PC-9 (cell line): ENCODE measurements at regions not wholly inside any gene's neighbourhood (a gene's known extent, or its start where the extent isn't known, plus 50 kb on each side); places are given as distances from the start of the nearest gene placed in this dataset.
"Not testable (repeated sequence)": the region's sequence is repeated elsewhere in the genome, so short reads cannot be mapped to it uniquely, and the experiment has no call there.

Source experiments
- BruUV-seq: library from RNA; stranded (reverse); fragments of 400-500 nt; replicated peaks from 2 replicates; lab custom pipeline; 2021; lab: Mats Ljungman, UMichigan
- CTCF ChIA-PET: fragments of 300-600 bp; sonication (Branson Sonifier 250); formaldehyde crosslinking; loops from one replicate; lab custom pipeline; 2022; ENCODE audit warnings: antibody characterized with exemption; lab: Charles Lee
- POLR2A ChIA-PET: fragments of 300-600 bp; sonication (Branson Sonifier 250); formaldehyde crosslinking; loops from one replicate; lab custom pipeline; 2022; ENCODE audit warnings: antibody characterized with exemption; ENCODE audit not compliant: unreplicated experiment; lab: Charles Lee
- DNase-seq, 2 experiments: peaks; one replicate each; pipeline versions ENCODE4 v3.0.0 to v3.0.0-alpha.2; 2015 to 2022; ENCODE audit warnings: mixed read lengths in 1 of 2
- H2AFZ ChIP-seq: fragments of 200-600 bp; sonication (generic); 2 replicates; pipeline ENCODE4 v1.8.1; 2017; ENCODE audit warnings: antibody characterized with exemption
- H3F3A ChIP-seq: fragments of 200-600 bp; sonication (generic); 2 replicates; pipeline ENCODE4 v1.8.1; 2017; ENCODE audit warnings: antibody characterized with exemption, mild to moderate bottlenecking, low read depth; ENCODE audit not compliant: insufficient read depth
- H3K27ac ChIP-seq: fragments of 200-600 bp; sonication (generic); 2 replicates; pipeline ENCODE4 v1.6.1; 2016; ENCODE audit warnings: mixed run types
- H3K27me3 ChIP-seq: fragments of 200-600 bp; sonication (generic); 2 replicates; pipeline ENCODE4 v1.6.1; 2016; ENCODE audit warnings: low read depth, mixed run types; ENCODE audit not compliant: insufficient read depth
- H3K36me3 ChIP-seq: fragments of 200-600 bp; sonication (generic); 2 replicates; pipeline ENCODE4 v1.6.1; 2016; ENCODE audit warnings: low read depth, mixed run types
- H3K4me1 ChIP-seq: fragments of 200-600 bp; sonication (generic); replicated peaks from 2 replicates; pipeline ENCODE4 v1.6.1; 2016; ENCODE audit warnings: mixed run types; ENCODE audit not compliant: insufficient read depth
- H3K4me2 ChIP-seq: fragments of 200-600 bp; sonication (generic); 2 replicates; pipeline ENCODE4 v1.6.1; 2017; ENCODE audit warnings: mixed run types
- H3K4me3 ChIP-seq: fragments of 200-600 bp; sonication (generic); 2 replicates; pipeline ENCODE4 v1.6.1; 2016; ENCODE audit warnings: mixed run types
- H3K79me2 ChIP-seq: fragments of 200-600 bp; sonication (generic); 2 replicates; pipeline ENCODE4 v1.6.1; 2017; ENCODE audit warnings: low read depth, mixed run types
- H3K9me2 ChIP-seq: fragments of 200-600 bp; sonication (generic); 2 replicates; pipeline ENCODE4 v1.8.1; 2017; ENCODE audit warnings: mild to moderate bottlenecking; ENCODE audit not compliant: insufficient read depth
- H3K9me3 ChIP-seq: fragments of 200-600 bp; sonication (generic); 2 replicates; pipeline ENCODE4 v1.8.1; 2016; ENCODE audit warnings: low read depth; ENCODE audit not compliant: insufficient read depth
- H4K20me1 ChIP-seq: fragments of 200-600 bp; sonication (generic); 2 replicates; pipeline ENCODE4 v1.8.1; 2017; ENCODE audit not compliant: insufficient read depth
- EZH2 ChIP-seq: fragments of 200-600 bp; sonication (generic); IDR thresholded peaks from 2 replicates; pipeline ENCODE4 v1.8.0; 2017; ENCODE audit warnings: antibody characterized with exemption, low read depth
- intact Hi-C: fragments of 100-400 bp; cut with micrococcal nuclease; formaldehyde crosslinking; loops from one replicate; pipeline ENCODE4 v1.10.0; 2022; ENCODE audit not compliant: unreplicated experiment
- TF ChIP-seq, protein P1 (sequence below): fragments of 200-600 bp; sonication (generic); conservative IDR thresholded peaks from 2 replicates; pipeline ENCODE4 v1.6.1; 2017; ENCODE audit warnings: mixed run types, antibody characterized with exemption, mild to moderate bottlenecking, moderate library complexity

DNA sequence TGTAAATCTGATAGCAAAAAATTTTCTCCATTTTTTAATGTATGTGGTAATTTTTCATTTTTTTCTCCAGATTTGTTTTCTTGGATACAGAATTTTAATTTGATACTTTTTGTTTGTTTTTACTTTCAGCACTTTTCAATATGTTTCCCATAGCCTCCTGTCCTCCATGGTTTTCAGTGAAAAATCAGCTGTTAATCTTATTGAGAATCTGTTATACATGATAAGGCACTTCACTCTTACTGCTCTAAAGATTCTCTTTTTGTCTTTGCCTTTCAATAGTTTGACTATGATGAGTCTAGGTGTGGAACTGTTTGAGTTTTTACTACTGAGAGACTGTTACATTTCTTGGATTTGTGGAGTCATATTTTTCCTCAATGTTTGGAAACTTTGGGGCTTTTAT lies 455.7 kb upstream of the NUDT12 start:
- no peaks in the 10 kb centered on the region for H3K4me1 ChIP-seq
- no peaks in the 10 kb centered on the region for H4K20me1 ChIP-seq
- intact Hi-C loops: no loop called here
- H3K36me3 ChIP-seq: no peaks in the 10 kb centered on the region
- CTCF ChIA-PET: no interaction called here
- no peak for DNase-seq
- POLR2A ChIA-PET: no interaction called here
- no peaks in the 10 kb centered on the region for H3K79me2 ChIP-seq
- H2AFZ ChIP-seq: no peak overlapping the region
- H3K9me2 ChIP-seq: no peaks in the 10 kb centered on the region
- H3K4me2 ChIP-seq: no peak overlapping the region
- H3K27ac ChIP-seq: no peak overlapping the region
- H3K27me3 ChIP-seq: no peaks in the 10 kb centered on the region
- no peak overlapping the region for H3K4me3 ChIP-seq
- BruUV-seq: no TSS peak
- no peaks in the 10 kb centered on the region for H3F3A ChIP-seq
- peaks cover 10% of the 10 kb centered on the region; the same call in 1 of the 2 replicates for H3K9me3 ChIP-seq
- no peak for TF ChIP-seq EZH2
- TF ChIP-seq, protein P1, sequence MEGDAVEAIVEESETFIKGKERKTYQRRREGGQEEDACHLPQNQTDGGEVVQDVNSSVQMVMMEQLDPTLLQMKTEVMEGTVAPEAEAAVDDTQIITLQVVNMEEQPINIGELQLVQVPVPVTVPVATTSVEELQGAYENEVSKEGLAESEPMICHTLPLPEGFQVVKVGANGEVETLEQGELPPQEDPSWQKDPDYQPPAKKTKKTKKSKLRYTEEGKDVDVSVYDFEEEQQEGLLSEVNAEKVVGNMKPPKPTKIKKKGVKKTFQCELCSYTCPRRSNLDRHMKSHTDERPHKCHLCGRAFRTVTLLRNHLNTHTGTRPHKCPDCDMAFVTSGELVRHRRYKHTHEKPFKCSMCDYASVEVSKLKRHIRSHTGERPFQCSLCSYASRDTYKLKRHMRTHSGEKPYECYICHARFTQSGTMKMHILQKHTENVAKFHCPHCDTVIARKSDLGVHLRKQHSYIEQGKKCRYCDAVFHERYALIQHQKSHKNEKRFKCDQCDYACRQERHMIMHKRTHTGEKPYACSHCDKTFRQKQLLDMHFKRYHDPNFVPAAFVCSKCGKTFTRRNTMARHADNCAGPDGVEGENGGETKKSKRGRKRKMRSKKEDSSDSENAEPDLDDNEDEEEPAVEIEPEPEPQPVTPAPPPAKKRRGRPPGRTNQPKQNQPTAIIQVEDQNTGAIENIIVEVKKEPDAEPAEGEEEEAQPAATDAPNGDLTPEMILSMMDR: no peak

DNA sequence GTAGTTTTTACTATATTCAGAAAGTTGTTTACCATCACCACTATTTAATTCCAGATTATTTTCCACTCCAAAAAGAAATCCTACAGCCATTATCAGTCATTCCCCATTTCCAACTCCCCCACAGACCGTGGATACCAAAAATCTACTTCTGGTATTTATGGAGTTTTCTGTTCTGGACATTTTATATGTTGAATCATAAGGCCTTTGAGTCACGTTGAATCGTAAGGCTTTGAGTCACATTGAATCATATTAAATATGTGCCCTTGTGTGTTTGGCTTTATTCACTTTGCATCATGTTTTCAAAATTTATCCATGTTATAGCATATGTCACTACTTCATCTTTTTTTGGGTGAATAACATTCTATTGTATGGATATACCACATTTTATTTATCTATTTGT lies 454.1 kb upstream of the NUDT12 start:
- Histone ChIP-seq H3K9me3 (peaks cover 10% of the 10 kb centered on the region; the same call in 1 of the 2 replicates), H3K27ac (no peak overlapping the region), H3K36me3 (no peaks in the 10 kb centered on the region), H2AFZ (no peak overlapping the region), H3K4me1 (no peaks in the 10 kb centered on the region), H3K27me3 (no peaks in the 10 kb centered on the region), H3K4me2 (no peak overlapping the region), H4K20me1 (no peaks in the 10 kb centered on the region), H3F3A (no peaks in the 10 kb centered on the region), H3K79me2 (no peaks in the 10 kb centered on the region), H3K9me2 (no peaks in the 10 kb centered on the region), H3K4me3 (no peak overlapping the region)
- intact Hi-C loops: no loop called here
- CTCF ChIA-PET: no interaction called here
- TF ChIP-seq EZH2: no peak
- TF ChIP-seq, protein P1: no peak
- BruUV-seq: no TSS peak
- DNase-seq: no peak
- POLR2A ChIA-PET: no interaction called here

DNA sequence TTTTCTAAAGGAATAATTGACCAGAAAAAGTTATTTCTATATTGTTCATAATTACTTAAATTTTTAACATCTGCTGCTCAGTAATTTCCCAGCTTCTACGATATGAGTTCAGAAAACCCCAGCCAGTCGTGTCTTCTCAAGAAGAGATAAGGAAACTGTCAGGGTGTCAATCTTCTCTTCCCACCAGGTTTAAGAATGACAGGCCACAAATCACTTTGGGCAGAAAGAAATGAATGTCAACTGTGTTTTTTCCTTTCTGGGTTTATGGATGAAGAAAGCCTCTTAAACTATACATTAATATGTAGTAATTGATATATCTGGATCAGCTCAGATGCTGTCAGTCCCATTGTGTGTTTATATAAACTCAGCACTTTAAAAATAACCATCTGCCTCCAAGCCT lies 453.2 kb upstream of the NUDT12 start:
- Histone ChIP-seq H3K4me1 (no peaks in the 10 kb centered on the region), H3K4me2 (no peak overlapping the region), H2AFZ (no peak overlapping the region), H3F3A (no peaks in the 10 kb centered on the region), H3K79me2 (no peaks in the 10 kb centered on the region), H3K27ac (no peak overlapping the region), H3K9me2 (no peaks in the 10 kb centered on the region), H3K27me3 (no peaks in the 10 kb centered on the region), H3K9me3 (peaks cover 10% of the 10 kb centered on the region; the same call in 1 of the 2 replicates), H4K20me1 (no peaks in the 10 kb centered on the region), H3K4me3 (no peak overlapping the region), H3K36me3 (no peaks in the 10 kb centered on the region)
- DNase-seq: no peak
- BruUV-seq: no TSS peak
- POLR2A ChIA-PET: no interaction called here
- TF ChIP-seq, protein P1: no peak
- TF ChIP-seq EZH2: no peak
- CTCF ChIA-PET: no interaction called here
- intact Hi-C loops: no loop called here

DNA sequence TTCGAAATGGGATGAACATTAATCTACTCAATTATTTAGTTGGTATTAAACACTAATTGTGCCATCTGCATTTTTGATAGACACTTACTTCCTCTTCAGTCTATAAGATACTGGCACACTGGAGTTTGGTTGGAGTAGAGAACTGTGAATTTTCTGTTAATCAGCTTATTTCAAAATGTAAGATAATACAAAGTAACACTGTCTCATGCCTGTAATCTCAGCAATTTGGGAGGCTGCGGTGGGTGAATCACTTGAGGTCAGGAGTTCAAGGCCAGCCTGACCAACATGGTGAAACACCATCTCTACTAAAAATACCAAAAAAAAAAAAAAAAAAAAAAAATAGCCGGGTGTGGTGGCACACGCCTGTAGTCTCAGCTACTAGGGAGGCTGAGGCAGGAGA lies 440.2 kb upstream of the NUDT12 start:
- H3K27me3 ChIP-seq, H3K4me1 ChIP-seq, H3K27ac ChIP-seq, H3K9me2 ChIP-seq, BruUV-seq, intact Hi-C loops, H3K79me2 ChIP-seq, H3K4me3 ChIP-seq, H3K9me3 ChIP-seq, H3K4me2 ChIP-seq, H2AFZ ChIP-seq, H3F3A ChIP-seq, POLR2A ChIA-PET, CTCF ChIA-PET, DNase-seq, H3K36me3 ChIP-seq, H4K20me1 ChIP-seq: not testable (repeated sequence)
